Cardiac muscle cell (in vitro differentiated cells and primary cell): ENCODE measurements at regions not wholly inside any gene's neighbourhood (a gene's known extent, or its start where the extent isn't known, plus 50 kb on each side); places are given as distances from the start of the nearest gene placed in this dataset.

Source experiments
- DNase-seq, 2 donors: peaks; one replicate each; pipeline versions ENCODE4 v3.0.0 to v3.0.0-alpha.2; 2010 to 2017; ENCODE audit warnings: low read depth in 1 of 2, low spot score in 1 of 2
- H3K27ac ChIP-seq: fragments of 200-600 bp; sonication (generic); 2 replicates; pipeline ENCODE4 v1.5.1; 2016
- H3K27me3 ChIP-seq: fragments of 200-600 bp; sonication (generic); 2 replicates; pipeline ENCODE4 v1.6.0; 2016; ENCODE audit warnings: control low read depth
- H3K36me3 ChIP-seq: fragments of 200-600 bp; sonication (generic); 2 replicates; pipeline ENCODE4 v1.5.1; 2016; ENCODE audit warnings: control low read depth
- H3K4me1 ChIP-seq: fragments of 200-600 bp; sonication (generic); 2 replicates; pipeline ENCODE4 v1.8.1; 2017; ENCODE audit warnings: low read depth, mild to moderate bottlenecking, mixed run types
- H3K4me3 ChIP-seq: fragments of 200-600 bp; sonication (generic); 2 replicates; pipeline ENCODE4 v1.5.1; 2016; ENCODE audit warnings: mild to moderate bottlenecking
- H3K9me3 ChIP-seq: fragments of 200-600 bp; sonication (generic); 2 replicates; pipeline ENCODE4 v1.5.1; 2017; ENCODE audit warnings: low read depth, mild to moderate bottlenecking, control low read depth
- CTCF ChIP-seq: IDR thresholded peaks from 2 replicates; pipeline ENCODE4 v1.5.1; 2012; ENCODE audit warnings: low read depth, mild to moderate bottlenecking, low read length

GRCh38 chr2:4873364-4873763 lies 818.8 kb upstream of the SOX11 start:
- H3K27ac ChIP-seq: no peak overlapping the region
- no peaks in the 10 kb centered on the region for H3K27me3 ChIP-seq
- H3K4me1 ChIP-seq: no peaks in the 10 kb centered on the region
- H3K4me3 ChIP-seq: no peak overlapping the region
- H3K36me3 ChIP-seq: no peaks in the 10 kb centered on the region
- TF ChIP-seq CTCF: no peak
- no peaks in the 10 kb centered on the region for H3K9me3 ChIP-seq
- no peak for DNase-seq

- H3K27me3 ChIP-seq: no peaks in the 10 kb centered on the region
- no peak for DNase-seq
- H3K4me3 ChIP-seq: no peak overlapping the region
- no peak overlapping the region for H3K27ac ChIP-seq
- H3K36me3 ChIP-seq: no peaks in the 10 kb centered on the region
- H3K9me3 ChIP-seq: no peaks in the 10 kb centered on the region
- H3K4me1 ChIP-seq: no peaks in the 10 kb centered on the region
- no peak for TF ChIP-seq CTCF
Measured at GRCh38 chr2:4873876-4874593, 818.1 kb upstream of the SOX11 start.

GRCh38 chr2:4882421-4882820 lies 809.8 kb upstream of the SOX11 start:
- Histone ChIP-seq H3K36me3 (no peaks in the 10 kb centered on the region), H3K27ac (no peak overlapping the region), H3K27me3 (no peaks in the 10 kb centered on the region), H3K9me3 (no peaks in the 10 kb centered on the region), H3K4me3 (no peak overlapping the region), H3K4me1 (no peaks in the 10 kb centered on the region)
- TF ChIP-seq CTCF: no peak
- no peak for DNase-seq

GRCh38 chr2:4882941-4883340 lies 809.2 kb upstream of the SOX11 start:
- Histone ChIP-seq H3K9me3 (no peaks in the 10 kb centered on the region), H3K4me3 (no peak overlapping the region), H3K27ac (no peak overlapping the region), H3K4me1 (no peaks in the 10 kb centered on the region), H3K36me3 (no peaks in the 10 kb centered on the region), H3K27me3 (no peaks in the 10 kb centered on the region)
- no peak for DNase-seq
- no peak for TF ChIP-seq CTCF

- no peak for TF ChIP-seq CTCF
- DNase-seq: no peak
- no peaks in the 10 kb centered on the region for H3K27me3 ChIP-seq
- no peak overlapping the region for H3K4me3 ChIP-seq
- no peaks in the 10 kb centered on the region for H3K9me3 ChIP-seq
- no peaks in the 10 kb centered on the region for H3K36me3 ChIP-seq
- H3K27ac ChIP-seq: no peak overlapping the region
- H3K4me1 ChIP-seq: no peaks in the 10 kb centered on the region
Measured at GRCh38 chr2:4883375-4883774, 808.8 kb upstream of the SOX11 start.

GRCh38 chr2:4884117-4884571 lies 808.0 kb upstream of the SOX11 start:
- Histone ChIP-seq H3K36me3 (no peaks in the 10 kb centered on the region), H3K27me3 (no peaks in the 10 kb centered on the region)
- TF ChIP-seq CTCF: no peak

More at GRCh38 chr2:4884117-4884571, 808.0 kb upstream of the SOX11 start:
- no peaks in the 10 kb centered on the region for H3K4me1 ChIP-seq
- H3K4me3 ChIP-seq: no peak overlapping the region
- no peak for DNase-seq
- H3K27ac ChIP-seq: no peak overlapping the region
- no peaks in the 10 kb centered on the region for H3K9me3 ChIP-seq
